MCF 10A (cell line): ENCODE measurements at regions not wholly inside any gene's neighbourhood (a gene's known extent, or its start where the extent isn't known, plus 50 kb on each side); places are given as distances from the start of the nearest gene placed in this dataset.

Source experiments
- BruUV-seq: library from RNA; stranded (reverse); fragments of 400-500 nt; replicated peaks from 2 replicates; lab custom pipeline; 2021; lab: Mats Ljungman, UMichigan
- CTCF ChIA-PET: fragments of 300-600 bp; sonication (Branson Sonifier 250); formaldehyde crosslinking; extraction: SDS; loops from one replicate; lab custom pipeline; 2021; ENCODE audit warnings: antibody characterized with exemption, inconsistent platforms; lab: Yijun Ruan, JAX
- POLR2A ChIA-PET: fragments of 300-600, 350-650 bp; sonication (Branson Sonifier 250); formaldehyde crosslinking; extraction: SDS; loops from one replicate; lab custom pipeline; 2020; ENCODE audit warnings: antibody characterized with exemption, inconsistent platforms; lab: Yijun Ruan, JAX
- DNase-seq: peaks from one replicate; pipeline ENCODE4 v3.0.0-alpha.2; 2018; ENCODE audit not compliant: unreplicated experiment
- H3K27ac Mint-ChIP-seq: one replicate; pipeline ENCODE4 v1.8.0; 2022; ENCODE audit warnings: mild to moderate bottlenecking, low read depth, mixed read lengths; ENCODE audit not compliant: unreplicated experiment
- H3K27me3 Mint-ChIP-seq: one replicate; pipeline ENCODE4 v1.8.0; 2022; ENCODE audit warnings: mixed read lengths; ENCODE audit not compliant: insufficient read depth, unreplicated experiment
- H3K36me3 Mint-ChIP-seq: one replicate; pipeline ENCODE4 v1.8.0; 2022; ENCODE audit warnings: mild to moderate bottlenecking, moderate library complexity, mixed read lengths; ENCODE audit not compliant: insufficient read depth, unreplicated experiment
- H3K4me1 Mint-ChIP-seq: one replicate; pipeline ENCODE4 v1.8.0; 2022; ENCODE audit warnings: mixed read lengths; ENCODE audit not compliant: insufficient read depth, unreplicated experiment
- H3K4me3 Mint-ChIP-seq: one replicate; pipeline ENCODE4 v1.8.0; 2022; ENCODE audit warnings: mild to moderate bottlenecking, moderate library complexity, mixed read lengths; ENCODE audit not compliant: unreplicated experiment
- H3K9me3 Mint-ChIP-seq: one replicate; pipeline ENCODE4 v1.8.0; 2022; ENCODE audit warnings: mixed read lengths; ENCODE audit not compliant: unreplicated experiment
- CTCF ChIP-seq: fragments of 200-600 bp; IDR thresholded peaks from one replicate; pipeline ENCODE4 v1.8.0; 2022; ENCODE audit warnings: antibody characterized with exemption, mild to moderate bottlenecking; ENCODE audit not compliant: unreplicated experiment
- intact Hi-C: fragments of 100-400 bp; cut with micrococcal nuclease; formaldehyde crosslinking; loops from 2 replicates; pipeline ENCODE4 v1.14.1; 2022

GRCh38 chr2:181784556-181784955 is 104.2 kb upstream of the NEUROD1 start:
- CTCF ChIA-PET = interaction anchor here (0.7 to 1.0 kb wide), 2 partner anchors 125 to 294 kb away, joined by 3 read pairs; no protein-coding TSS in a partner anchor
- Mint-ChIP-seq H3K27ac (peak overlapping the region; percentile 68), H3K27me3 (no peaks in the 10 kb centered on the region), H3K9me3 (no peaks in the 10 kb centered on the region), H3K4me1 (peaks cover 28% of the 10 kb centered on the region), H3K36me3 (peaks cover 5% of the 10 kb centered on the region), H3K4me3 (peak overlapping the region; percentile 14)
- intact Hi-C loops = no loop called here
- POLR2A ChIA-PET = interaction anchor here (0.5 to 2.0 kb wide), 8 partner anchors 13 to 303 kb away, joined by 3 to 8 read pairs (median 4); partner anchors contain the start of gene ITPRID2
- no TSS peak for BruUV-seq
- TF ChIP-seq CTCF = no peak
- peak; percentile 55 for DNase-seq

DNA sequence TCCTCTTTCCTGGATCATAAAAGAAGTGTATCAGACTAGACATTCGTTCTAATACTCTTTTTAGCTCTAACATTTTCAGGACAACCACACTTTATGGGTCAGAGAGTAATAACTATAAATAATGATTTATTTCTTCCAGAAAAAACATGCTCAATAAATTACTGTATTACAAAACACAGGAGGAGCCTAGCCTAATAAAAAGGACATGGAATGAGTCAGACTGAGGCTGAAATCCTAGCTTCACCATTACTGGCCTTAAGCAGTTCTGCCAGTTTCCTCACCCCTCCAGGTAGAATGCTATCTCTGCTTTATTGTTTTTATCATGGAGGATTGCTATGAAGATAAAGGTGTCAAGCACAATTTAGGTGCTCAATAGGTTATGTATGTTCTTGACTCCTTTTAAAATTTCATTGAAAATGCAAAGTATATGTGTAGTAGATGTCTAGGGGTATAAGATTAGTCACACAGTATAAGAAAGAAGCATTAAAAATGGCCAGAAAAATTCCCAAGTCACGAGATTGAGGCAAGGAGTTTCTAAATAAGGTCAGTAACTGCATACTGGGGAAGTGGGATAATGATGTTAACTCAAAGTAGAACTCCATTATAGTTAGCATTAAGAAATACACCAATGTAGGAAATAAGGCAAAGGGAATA is 105.5 kb upstream of the NEUROD1 start:
- no TSS peak for BruUV-seq
- CTCF ChIA-PET = interaction anchor here (0.9 kb wide), 1 partner anchor 8 kb away, joined by 4 read pairs; no protein-coding TSS in a partner anchor
- H3K4me3 Mint-ChIP-seq = no peak overlapping the region
- POLR2A ChIA-PET = interaction anchor here (0.8 to 2.0 kb wide), 14 partner anchors 8 to 117 kb away, joined by 3 to 8 read pairs (median 4); partner anchors contain the start of gene ITPRID2
- peaks cover 26% of the 10 kb centered on the region for H3K4me1 Mint-ChIP-seq
- intact Hi-C loops = no loop called here
- peaks cover 5% of the 10 kb centered on the region for H3K36me3 Mint-ChIP-seq
- DNase-seq = peak; percentile 81
- no peaks in the 10 kb centered on the region for H3K9me3 Mint-ChIP-seq
- no peak for TF ChIP-seq CTCF
- H3K27ac Mint-ChIP-seq = peak overlapping the region; percentile 68
- H3K27me3 Mint-ChIP-seq = no peaks in the 10 kb centered on the region

DNA sequence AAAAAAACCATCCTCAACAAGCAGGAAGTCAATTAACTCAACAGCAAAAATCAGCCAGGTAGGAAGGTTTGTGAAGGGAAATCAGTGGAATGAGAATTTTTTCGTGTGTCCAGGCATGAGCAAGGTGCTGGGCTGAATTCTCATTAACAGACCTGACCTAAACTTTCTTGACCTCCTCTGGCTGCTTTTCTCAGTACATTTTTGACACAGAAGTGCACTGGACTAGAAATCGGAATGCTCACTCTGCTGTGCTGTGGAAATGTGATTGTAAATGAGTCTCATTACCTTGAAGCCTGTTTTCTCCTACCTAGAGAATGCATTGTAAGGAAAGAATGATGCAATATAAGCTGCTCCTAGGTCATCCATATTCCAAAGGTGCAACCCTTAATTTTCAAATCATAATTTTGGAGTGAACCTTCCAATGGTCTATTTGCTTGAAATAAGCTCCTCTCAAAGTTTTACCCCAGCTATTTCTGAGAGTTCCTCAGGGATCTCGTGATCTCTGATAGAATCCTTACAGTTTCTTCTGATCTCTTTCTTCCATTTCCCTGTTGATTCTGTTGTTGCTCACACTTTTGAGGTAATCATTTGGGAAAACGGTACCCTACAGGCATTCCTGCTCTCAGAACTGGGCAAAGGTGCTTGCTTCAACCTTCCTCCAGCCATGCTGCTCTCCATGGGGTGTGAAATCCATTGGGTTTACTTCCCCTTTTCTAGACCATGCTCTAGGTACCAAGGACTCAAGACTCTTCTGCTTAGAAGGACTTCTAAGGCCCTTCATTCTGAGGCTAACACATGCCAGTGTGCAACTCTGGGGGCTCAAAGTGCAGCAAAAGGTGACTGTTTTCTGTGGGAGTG is 104.9 kb upstream of the ITPRID2 start:
- intact Hi-C loops = no loop called here
- H3K4me1 Mint-ChIP-seq = peaks cover 32% of the 10 kb centered on the region
- H3K27ac Mint-ChIP-seq = peak overlapping the region; percentile 68
- H3K4me3 Mint-ChIP-seq = no peak overlapping the region
- POLR2A ChIA-PET = interaction anchor here (1.0 to 1.6 kb wide), 5 partner anchors 24 to 106 kb away, joined by 3 to 8 read pairs (median 4); no protein-coding TSS in a partner anchor
- peaks cover 5% of the 10 kb centered on the region for H3K36me3 Mint-ChIP-seq
- no peak for DNase-seq
- no TSS peak for BruUV-seq
- TF ChIP-seq CTCF = no peak
- CTCF ChIA-PET = interaction anchor here (0.8 to 2.7 kb wide), 2 partner anchors 67 to 117 kb away, joined by 4 to 6 read pairs; no protein-coding TSS in a partner anchor
- no peaks in the 10 kb centered on the region for H3K9me3 Mint-ChIP-seq
- no peaks in the 10 kb centered on the region for H3K27me3 Mint-ChIP-seq
